IMR-90 (cell line): ENCODE measurements at regions not wholly inside any gene's neighbourhood (a gene's known extent, or its start where the extent isn't known, plus 50 kb on each side); places are given as distances from the start of the nearest gene placed in this dataset.

Experiments
- ATAC-seq: fragments of 200-7000 bp; cut with Tn5 transposase; 2 replicates; pipeline ENCODE4 v1.9.1; 2020; ENCODE audit warnings: low read depth, mild to moderate bottlenecking, moderate library complexity
- BruUV-seq: library from RNA; stranded (reverse); fragments of 400-500 nt; replicated peaks from 2 replicates; lab custom pipeline; 2021; lab: Mats Ljungman, UMichigan
- CTCF ChIA-PET: fragments of 300-600 bp; formaldehyde crosslinking; extraction: SDS; loops from one replicate; lab custom pipeline; 2021; ENCODE audit warnings: antibody characterized with exemption; lab: Yijun Ruan, JAX
- POLR2A ChIA-PET: fragments of 300-600 bp; sonication (Branson Sonifier 250); formaldehyde crosslinking; loops from one replicate; lab custom pipeline; 2022; ENCODE audit warnings: antibody characterized with exemption; ENCODE audit not compliant: unreplicated experiment; lab: Charles Lee
- DNase-seq: peaks from one replicate; pipeline ENCODE4 v3.0.0; 2013
- H2AFZ ChIP-seq: replicated peaks from 2 replicates; pipeline ENCODE3; 2013; ENCODE audit warnings: low read length, mild to moderate bottlenecking; ENCODE audit not compliant: poor library complexity
- H2AK5ac ChIP-seq: 2 replicates; pipeline ENCODE4 v1.6.1; 2013; ENCODE audit warnings: low read depth, low read length, inconsistent platforms
- H2AK9ac ChIP-seq: replicated peaks from 2 replicates; pipeline ENCODE3; 2013; ENCODE audit warnings: mild to moderate bottlenecking, low read depth, low read length, moderate library complexity; ENCODE audit not compliant: poor library complexity
- H2BK120ac ChIP-seq: 2 replicates; pipeline ENCODE4 v1.6.1; 2013; ENCODE audit warnings: low read depth, low read length, inconsistent platforms
- H2BK15ac ChIP-seq: 3 replicates; pipeline ENCODE4 v1.6.1; 2013; ENCODE audit warnings: low read depth, low read length, inconsistent platforms
- H2BK20ac ChIP-seq: 2 replicates; pipeline ENCODE4 v1.6.1; 2013; ENCODE audit warnings: low read depth, mild to moderate bottlenecking, inconsistent platforms, low read length, moderate library complexity
- H2BK5ac ChIP-seq: 2 replicates; pipeline ENCODE4 v1.6.1; 2013; ENCODE audit warnings: mild to moderate bottlenecking, low read depth, low read length, inconsistent platforms; ENCODE audit not compliant: poor library complexity, severe bottlenecking
- H3K14ac ChIP-seq: replicated peaks from 2 replicates; pipeline ENCODE4 v1.6.1; 2013; ENCODE audit warnings: low read depth, low read length, inconsistent platforms
- H3K18ac ChIP-seq: 2 replicates; pipeline ENCODE4 v1.6.1; 2013; ENCODE audit warnings: low read depth, low read length, control low read depth
- H3K23ac ChIP-seq: 2 replicates; pipeline ENCODE4 v1.6.1; 2013; ENCODE audit warnings: low read depth, low read length, inconsistent platforms
- H3K27ac ChIP-seq: 2 replicates; pipeline ENCODE4 v1.5.1; 2013; ENCODE audit warnings: mild to moderate bottlenecking, control low read depth, low read length; ENCODE audit not compliant: insufficient read depth
- H3K27me3 ChIP-seq: 2 replicates; pipeline ENCODE4 v1.6.1; 2013; ENCODE audit warnings: low read length; ENCODE audit not compliant: control insufficient read depth, insufficient read depth
- H3K36me3 ChIP-seq: 2 replicates; pipeline ENCODE4 v1.6.1; 2013; ENCODE audit warnings: low read length, mixed read lengths; ENCODE audit not compliant: control insufficient read depth, insufficient read depth
- H3K4ac ChIP-seq: 2 replicates; pipeline ENCODE4 v1.6.1; 2013; ENCODE audit warnings: low read depth, low read length, inconsistent platforms
- H3K4me1 ChIP-seq: 2 replicates; pipeline ENCODE4 v1.6.1; 2013; ENCODE audit warnings: low read length, mixed read lengths; ENCODE audit not compliant: control insufficient read depth, insufficient read depth
- H3K4me2 ChIP-seq: 2 replicates; pipeline ENCODE4 v1.6.1; 2013; ENCODE audit warnings: low read depth, mild to moderate bottlenecking, control low read depth, low read length, moderate library complexity
- H3K4me3 ChIP-seq: 2 replicates; pipeline ENCODE4 v1.5.1; 2013; ENCODE audit warnings: low read depth, mild to moderate bottlenecking, control low read depth, low read length, moderate library complexity; ENCODE audit not compliant: insufficient read depth
- H3K56ac ChIP-seq: 2 replicates; pipeline ENCODE4 v1.6.1; 2013; ENCODE audit warnings: low read length, inconsistent platforms; ENCODE audit not compliant: insufficient read depth; ENCODE audit errors: extremely low read depth
- H3K79me1 ChIP-seq, 2 experiments: 2 replicates each; pipeline ENCODE4 v1.6.1; 2013; ENCODE audit warnings: low read length in 2 of 2, inconsistent platforms in 1 of 2, low read depth in 1 of 2
- H3K9ac ChIP-seq: 2 replicates; pipeline ENCODE4 v1.6.1; 2013; ENCODE audit warnings: low read depth, low read length, control low read depth
- H3K9me1 ChIP-seq: 2 replicates; pipeline ENCODE4 v1.6.1; 2013; ENCODE audit warnings: low read length, inconsistent platforms; ENCODE audit not compliant: insufficient read depth
- H3K9me3 ChIP-seq: 2 replicates; pipeline ENCODE4 v1.6.1; 2013; ENCODE audit warnings: low read length; ENCODE audit not compliant: control insufficient read depth, insufficient read depth
- H4K20me1 ChIP-seq: 2 replicates; pipeline ENCODE4 v1.6.1; 2013; ENCODE audit warnings: low read length, inconsistent platforms; ENCODE audit not compliant: insufficient read depth
- H4K5ac ChIP-seq: 2 replicates; pipeline ENCODE4 v1.6.1; 2013; ENCODE audit warnings: mild to moderate bottlenecking, low read depth, low read length, control low read depth
- H4K8ac ChIP-seq, 2 experiments: 2 replicates each; pipeline ENCODE4 v1.6.1; 2013; ENCODE audit warnings: low read depth in 2 of 2, low read length in 2 of 2, control low read depth in 1 of 2, inconsistent platforms in 1 of 2
- H4K91ac ChIP-seq: 2 replicates; pipeline ENCODE4 v1.6.1; 2013; ENCODE audit warnings: low read depth, low read length, inconsistent platforms; ENCODE audit not compliant: insufficient read depth
- MAZ ChIP-seq: IDR thresholded peaks from 2 replicates; pipeline ENCODE4 v1.6.1; 2012; ENCODE audit warnings: low read depth, mild to moderate bottlenecking, low read length, improper control_type of control experiment, moderate library complexity, borderline replicate concordance
- RCOR1 ChIP-seq: IDR thresholded peaks from 2 replicates; pipeline ENCODE4 v1.6.1; 2012; ENCODE audit warnings: mild to moderate bottlenecking, low read length, improper control_type of control experiment; ENCODE audit not compliant: insufficient replicate concordance
- WGBS, 2 experiments: methylation state at CpG; one replicate each; pipeline versions ENCODE4 v1.1.5 to v1.1.7; 2013; ENCODE audit warnings: missing lambda C conversion rate in 2 of 2; ENCODE audit not compliant: insufficient read length in 1 of 2; ENCODE audit errors: extremely low coverage in 2 of 2; 5-methylcytosine and 5-hydroxymethylcytosine counted together
- dilution Hi-C: fragments of 300-500 bp; cut with HindIII; formaldehyde crosslinking; loops from one replicate; pipeline ENCODE4 v1.14.3; 2018; ENCODE audit warnings: low sequenced_read_pairs; ENCODE audit not compliant: unreplicated experiment
- in situ Hi-C: fragments of 300-500 bp; cut with MboI; formaldehyde crosslinking; loops from 3 replicates; pipeline ENCODE4 v1.14.3; 2019; ENCODE audit warnings: low sequenced_read_pairs, inconsistent platforms, mixed read lengths
- intact Hi-C: fragments of 100-400 bp; cut with micrococcal nuclease; formaldehyde crosslinking; loops from 2 replicates; pipeline ENCODE4 v1.10.0; 2022

DNA sequence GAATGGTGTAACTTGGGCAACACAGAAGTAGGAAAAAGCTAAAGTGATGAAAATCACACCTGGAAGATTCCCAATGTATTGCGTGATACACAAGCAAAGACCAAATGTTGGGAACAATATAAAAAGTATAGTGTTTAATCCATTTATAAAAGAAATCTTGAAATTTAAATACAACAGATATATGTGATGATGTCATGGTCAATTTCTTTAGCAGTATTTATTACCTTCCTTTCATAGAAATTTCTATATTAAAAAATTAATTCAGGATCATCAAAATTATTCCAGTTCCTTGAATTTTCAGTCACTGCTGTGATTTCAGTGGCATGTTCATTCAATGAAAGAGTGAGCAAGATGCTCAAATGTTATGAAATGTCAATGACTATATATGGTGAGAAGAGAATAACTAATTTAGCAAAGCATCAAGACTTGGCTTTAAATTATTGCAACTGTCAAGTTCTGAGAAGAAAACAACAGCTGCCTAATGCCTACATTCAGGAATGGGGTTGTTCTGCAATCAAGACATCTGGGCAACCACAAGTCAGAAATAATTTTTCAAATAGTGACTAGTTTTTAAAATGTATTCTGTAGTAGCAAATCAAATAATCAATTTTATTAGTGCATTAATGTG, 308.8 kb downstream of the SEMA3D start:
- no peaks in the 10 kb centered on the region for H3K27me3 ChIP-seq
- ATAC-seq (no peak), DNase-seq (no peak)
- H3K36me3 ChIP-seq, result no peaks in the 10 kb centered on the region
- H3K18ac ChIP-seq, result no peak overlapping the region
- BruUV-seq, result no TSS peak
- ChIA-PET POLR2A (no interaction called here), CTCF (no interaction called here)
- H2BK5ac ChIP-seq, result no peak overlapping the region
- no peak overlapping the region for H4K91ac ChIP-seq
- H3K4me1 ChIP-seq, result no peaks in the 10 kb centered on the region
- no peaks in the 10 kb centered on the region for H3K9me1 ChIP-seq
- no peak overlapping the region for H2BK120ac ChIP-seq
- no peak for TF ChIP-seq RCOR1
- TF ChIP-seq MAZ, result no peak
- H3K27ac ChIP-seq, result no peak overlapping the region
- intact Hi-C loops, result no loop called here
- in situ Hi-C loops, result no loop called here
- no peak overlapping the region for H3K14ac ChIP-seq
- no peak overlapping the region for H2BK20ac ChIP-seq
- no peak overlapping the region for H4K5ac ChIP-seq
- no peaks in the 10 kb centered on the region for H4K20me1 ChIP-seq
- no peak overlapping the region for H3K9ac ChIP-seq
- no peak overlapping the region for H3K4ac ChIP-seq
- no peak overlapping the region for H3K56ac ChIP-seq
- H3K23ac ChIP-seq, result no peak overlapping the region
- no peak overlapping the region for H3K4me3 ChIP-seq
- H2AFZ ChIP-seq, result no peak overlapping the region
- no peak overlapping the region for H2AK9ac ChIP-seq
- no peak overlapping the region for H4K8ac ChIP-seq
- no peaks in the 10 kb centered on the region for H3K9me3 ChIP-seq
- no peaks in the 10 kb centered on the region for H3K79me1 ChIP-seq
- dilution Hi-C loops, result no loop called here
- no peak overlapping the region for H3K4me2 ChIP-seq
- no CpG with 5 or more reads among the region's 1 CpG for WGBS, 2 experiments
- no peak overlapping the region for H2BK15ac ChIP-seq
- no peak overlapping the region for H2AK5ac ChIP-seq
